ENCODE measurements at regions not wholly inside any gene's neighbourhood (a gene's known extent, or its start where the extent isn't known, plus 50 kb on each side); places are given as distances from the start of the nearest gene placed in this dataset.
"Not testable (repeated sequence)": the region's sequence is repeated elsewhere in the genome, so short reads cannot be mapped to it uniquely, and the experiment has no call there.

DNA sequence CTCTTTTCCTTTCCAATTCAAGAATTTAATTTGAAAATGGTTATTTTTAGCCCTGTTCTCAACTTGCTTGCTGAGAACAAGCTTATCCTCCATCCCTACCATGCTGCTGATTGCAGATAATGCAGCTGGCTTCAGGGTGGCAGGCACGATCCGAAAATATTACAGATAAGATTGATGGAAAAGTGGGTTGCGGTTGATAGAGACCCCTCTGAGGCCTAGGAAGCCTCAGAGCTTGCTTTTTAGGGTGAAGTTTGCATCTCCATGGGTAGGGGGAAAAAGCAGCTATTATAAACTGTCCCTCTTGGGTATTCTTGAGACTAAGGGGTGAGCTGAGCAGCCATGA is 116.5 kb upstream of the GOT2 start:
- DNase-seq, result no peak
- TF ChIP-seq, protein P1, sequence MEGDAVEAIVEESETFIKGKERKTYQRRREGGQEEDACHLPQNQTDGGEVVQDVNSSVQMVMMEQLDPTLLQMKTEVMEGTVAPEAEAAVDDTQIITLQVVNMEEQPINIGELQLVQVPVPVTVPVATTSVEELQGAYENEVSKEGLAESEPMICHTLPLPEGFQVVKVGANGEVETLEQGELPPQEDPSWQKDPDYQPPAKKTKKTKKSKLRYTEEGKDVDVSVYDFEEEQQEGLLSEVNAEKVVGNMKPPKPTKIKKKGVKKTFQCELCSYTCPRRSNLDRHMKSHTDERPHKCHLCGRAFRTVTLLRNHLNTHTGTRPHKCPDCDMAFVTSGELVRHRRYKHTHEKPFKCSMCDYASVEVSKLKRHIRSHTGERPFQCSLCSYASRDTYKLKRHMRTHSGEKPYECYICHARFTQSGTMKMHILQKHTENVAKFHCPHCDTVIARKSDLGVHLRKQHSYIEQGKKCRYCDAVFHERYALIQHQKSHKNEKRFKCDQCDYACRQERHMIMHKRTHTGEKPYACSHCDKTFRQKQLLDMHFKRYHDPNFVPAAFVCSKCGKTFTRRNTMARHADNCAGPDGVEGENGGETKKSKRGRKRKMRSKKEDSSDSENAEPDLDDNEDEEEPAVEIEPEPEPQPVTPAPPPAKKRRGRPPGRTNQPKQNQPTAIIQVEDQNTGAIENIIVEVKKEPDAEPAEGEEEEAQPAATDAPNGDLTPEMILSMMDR (IDR thresholded peaks at IDR 0.05), result no peak
- no peaks in the 10 kb centered on the region for H3K4me1 ChIP-seq (ENCODE audit: low read depth)
- H3K9me3 ChIP-seq, result no peaks in the 10 kb centered on the region
- H3K4me3 ChIP-seq, result no peak overlapping the region
- no peak for ATAC-seq
- intact Hi-C loops (cut with DNase I, micrococcal nuclease), result no loop called here
- H3K36me3 ChIP-seq (ENCODE audit: low read depth), result no peaks in the 10 kb centered on the region

DNA sequence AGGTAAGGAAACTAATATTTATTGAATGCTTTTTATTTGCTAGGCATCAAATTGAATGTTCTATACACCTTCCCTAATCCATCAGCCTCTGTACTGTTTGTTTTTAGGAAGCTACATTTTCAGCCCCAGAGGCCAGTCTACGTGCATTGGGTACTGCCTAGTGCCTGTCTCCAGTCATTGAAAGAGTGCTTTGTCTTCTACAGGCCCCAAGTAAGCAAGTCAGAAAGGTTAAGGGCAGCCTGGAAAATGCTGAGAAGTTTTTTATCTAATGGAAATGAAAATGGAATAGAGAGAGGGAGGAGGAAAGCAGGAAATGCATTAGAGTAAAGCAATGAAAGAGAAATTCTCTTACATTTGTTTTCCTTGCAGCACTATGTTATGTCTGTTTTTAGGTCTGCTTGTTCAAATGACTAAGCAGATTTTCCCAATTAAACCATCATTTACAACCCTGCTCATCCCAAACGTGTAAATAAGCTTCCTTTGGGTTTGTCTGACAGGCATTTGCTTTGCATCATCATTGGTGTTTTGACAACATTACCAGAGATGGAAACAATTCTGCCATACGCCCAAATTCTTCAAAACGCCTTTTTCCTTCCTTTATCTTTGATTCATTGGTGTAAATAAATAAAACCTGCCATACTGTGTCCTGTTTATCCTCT is 116.0 kb upstream of the GOT2 start:
- Histone ChIP-seq H3K9me3 (no peaks in the 10 kb centered on the region), H3K4me1 (ENCODE audit: low read depth) (no peaks in the 10 kb centered on the region), H3K36me3 (ENCODE audit: low read depth) (no peaks in the 10 kb centered on the region), H3K4me3 (no peak overlapping the region)
- ATAC-seq (no peak), DNase-seq (no peak)
- intact Hi-C loops (cut with DNase I, micrococcal nuclease), result no loop called here
- TF ChIP-seq, protein P1 (IDR thresholded peaks at IDR 0.05), result no peak

DNA sequence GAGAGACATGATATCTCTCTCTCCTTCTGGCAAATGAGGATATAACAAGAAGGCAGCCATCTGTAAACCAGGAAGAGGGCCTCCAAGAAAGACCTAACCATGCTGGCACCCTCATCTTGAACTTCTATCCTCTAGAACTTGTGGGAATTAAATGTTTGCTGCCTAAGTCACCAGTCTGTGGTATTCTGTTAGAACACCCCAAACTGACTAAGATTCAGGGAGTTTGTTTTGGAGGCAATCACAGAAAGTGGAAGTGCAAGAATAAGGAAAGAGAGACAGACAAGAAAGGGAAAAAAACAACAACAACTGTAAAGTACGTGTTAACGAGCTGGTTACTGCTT is 114.5 kb upstream of the GOT2 start:
- H3K36me3 ChIP-seq (ENCODE audit: low read depth), result no peaks in the 10 kb centered on the region
- intact Hi-C loops (cut with DNase I, micrococcal nuclease), result no loop called here
- no peak for ATAC-seq
- H3K4me3 ChIP-seq, result no peak overlapping the region
- DNase-seq, result no peak
- H3K4me1 ChIP-seq (ENCODE audit: low read depth), result no peaks in the 10 kb centered on the region
- no peaks in the 10 kb centered on the region for H3K9me3 ChIP-seq
- TF ChIP-seq, protein P1 (IDR thresholded peaks at IDR 0.05), result no peak

DNA sequence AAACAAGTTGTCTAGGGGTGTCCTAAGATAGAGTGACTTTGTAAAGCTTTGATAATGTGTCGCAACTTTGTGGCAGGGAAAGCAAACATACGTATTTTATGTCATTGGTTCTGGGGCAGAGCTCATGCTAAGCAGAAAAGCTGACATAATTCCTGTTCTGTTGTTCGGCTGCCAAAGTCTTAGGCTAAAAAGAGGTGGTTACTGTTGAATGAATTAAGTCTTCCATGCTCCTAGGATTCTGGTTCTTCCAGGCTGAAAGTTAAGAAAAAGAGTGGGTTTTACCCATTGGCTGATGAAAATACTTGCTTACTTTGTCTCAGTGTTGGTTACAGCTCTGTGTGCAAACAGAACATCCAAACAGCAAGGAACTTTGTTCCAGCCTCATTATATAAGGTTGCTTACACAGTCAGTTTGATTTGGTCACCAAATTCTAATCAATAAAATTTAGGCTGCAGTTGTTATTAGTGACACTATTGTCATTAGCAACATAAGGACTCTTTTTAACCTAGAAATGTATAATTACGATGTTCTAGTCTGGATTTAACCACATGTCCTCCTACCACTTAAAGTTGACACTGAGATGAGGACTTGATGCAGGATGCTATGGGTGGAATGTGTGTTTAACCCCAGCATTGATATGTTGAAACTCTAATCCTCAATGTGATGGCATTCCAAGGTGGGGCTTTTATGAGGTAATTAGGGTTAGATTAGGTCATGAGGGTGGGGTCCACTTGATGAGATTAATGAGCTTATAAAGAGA is 114.0 kb upstream of the GOT2 start:
- intact Hi-C loops (cut with DNase I, micrococcal nuclease), result no loop called here
- Histone ChIP-seq H3K4me3 (no peak overlapping the region), H3K36me3 (ENCODE audit: low read depth) (no peaks in the 10 kb centered on the region), H3K9me3 (no peaks in the 10 kb centered on the region), H3K4me1 (ENCODE audit: low read depth) (no peaks in the 10 kb centered on the region)
- TF ChIP-seq, protein P1 (IDR thresholded peaks at IDR 0.05), result no peak
- no peak for ATAC-seq
- DNase-seq, result no peak

DNA sequence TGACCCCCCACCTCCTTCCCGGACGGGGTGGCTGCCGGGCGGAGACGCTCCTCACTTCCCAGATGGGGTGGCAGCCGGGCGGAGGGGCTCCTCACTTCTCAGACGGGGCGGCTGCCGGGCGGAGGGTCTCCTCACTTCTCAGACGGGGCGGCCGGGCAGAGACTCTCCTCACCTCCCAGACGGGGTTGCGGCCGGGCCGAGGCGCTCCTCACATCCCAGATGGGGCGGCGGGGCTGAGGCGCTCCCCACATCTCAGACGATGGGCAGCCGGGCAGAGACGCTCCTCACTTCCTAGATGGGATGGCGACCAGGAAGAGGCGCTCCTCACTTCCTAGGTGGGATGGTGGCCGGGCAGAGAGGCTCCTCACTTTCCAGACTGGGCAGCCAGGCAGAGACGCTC is 112.1 kb upstream of the GOT2 start:
- H3K9me3 ChIP-seq; H3K4me3 ChIP-seq; intact Hi-C loops (cut with DNase I, micrococcal nuclease); H3K36me3 ChIP-seq (ENCODE audit: low read depth); DNase-seq; ATAC-seq; H3K4me1 ChIP-seq (ENCODE audit: low read depth): not testable (repeated sequence)

DNA sequence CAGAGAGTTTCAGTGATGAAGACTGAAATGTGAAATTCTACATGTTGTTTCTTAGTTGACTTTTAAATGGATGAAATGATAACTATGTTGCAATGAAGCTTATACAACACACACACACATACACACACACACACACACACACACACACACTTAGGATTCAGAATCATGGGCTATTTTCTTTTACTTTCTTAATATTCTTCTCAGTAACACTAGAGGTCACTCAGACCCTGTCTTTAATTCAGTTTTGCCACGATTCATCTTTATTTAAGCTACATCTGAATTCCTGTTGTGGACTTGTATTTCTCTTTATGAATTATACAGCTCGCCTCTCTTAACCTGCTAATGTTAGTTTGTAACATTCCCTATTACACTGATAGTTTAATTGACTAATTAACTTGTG is 109.6 kb upstream of the GOT2 start:
- no peak overlapping the region for H3K4me3 ChIP-seq
- DNase-seq (no peak), ATAC-seq (no peak)
- TF ChIP-seq, protein P1 (IDR thresholded peaks at IDR 0.05), result no peak
- H3K9me3 ChIP-seq, result no peaks in the 10 kb centered on the region
- intact Hi-C loops (cut with DNase I, micrococcal nuclease), result no loop called here
- H3K36me3 ChIP-seq (ENCODE audit: low read depth), result no peaks in the 10 kb centered on the region
- H3K4me1 ChIP-seq (ENCODE audit: low read depth), result no peaks in the 10 kb centered on the region

Data from mucosa of descending colon (tissue), 3 donors.